ENCODE measurements at regions not wholly inside any gene's neighbourhood (a gene's known extent, or its start where the extent isn't known, plus 50 kb on each side); places are given as distances from the start of the nearest gene placed in this dataset.

- Histone ChIP-seq H3K36me3 (replicated peaks; ENCODE audit: insufficient read depth, low read length) (no peaks in the 10 kb centered on the region), H2AFZ (ENCODE audit: low read length) (no peak overlapping the region), H3K9me3 (replicated peaks; ENCODE audit: insufficient read depth, low read length) (no peaks in the 10 kb centered on the region), H3K4me1 (ENCODE audit: low read length) (no peaks in the 10 kb centered on the region), H3K4me3 (ENCODE audit: low read length) (no peak overlapping the region), H3K79me2 (ENCODE audit: low read length) (no peaks in the 10 kb centered on the region), H3F3A (ENCODE audit: insufficient read depth, low read length) (no peaks in the 10 kb centered on the region), H3K27ac (ENCODE audit: low read length) (no peak overlapping the region), H3K9me2 (replicated peaks; ENCODE audit: insufficient read depth, low read length) (no peaks in the 10 kb centered on the region), H3K4me2 (ENCODE audit: low read depth, low read length) (no peak overlapping the region), H3K27me3 (replicated peaks; ENCODE audit: insufficient read depth, low read length) (no peaks in the 10 kb centered on the region), H4K20me1 (ENCODE audit: insufficient read depth, low read length) (no peaks in the 10 kb centered on the region), H3K9ac (ENCODE audit: low read length) (no peak overlapping the region)
- no peak for DNase-seq
- TF ChIP-seq EZH2 (optimal IDR thresholded peaks at IDR 0.05; ENCODE audit: low read depth, low read length) (no peak), CTCF (IDR thresholded peaks at IDR 0.05; ENCODE audit: low read length) (no peak), EZH2phosphoT487 (IDR thresholded peaks at IDR 0.05; ENCODE audit: low read length) (no peak)
Measured at GRCh38 chr7:69091521-69091920, 506.8 kb upstream of the AUTS2 start.

GRCh38 chr7:69095127-69095526, 503.1 kb upstream of the AUTS2 start:
- H3K36me3 ChIP-seq (replicated peaks; ENCODE audit: insufficient read depth, low read length): no peaks in the 10 kb centered on the region
- no peak overlapping the region for H3K4me3 ChIP-seq (ENCODE audit: low read length)

GRCh38 chr7:69095649-69096048, 502.6 kb upstream of the AUTS2 start:
- Histone ChIP-seq H3K4me3 (ENCODE audit: low read length) (no peak overlapping the region), H2AFZ (ENCODE audit: low read length) (no peak overlapping the region), H3K27me3 (replicated peaks; ENCODE audit: insufficient read depth, low read length) (no peaks in the 10 kb centered on the region), H3K9me2 (replicated peaks; ENCODE audit: insufficient read depth, low read length) (no peaks in the 10 kb centered on the region), H3K4me2 (ENCODE audit: low read depth, low read length) (no peak overlapping the region), H4K20me1 (ENCODE audit: insufficient read depth, low read length) (no peaks in the 10 kb centered on the region), H3K9me3 (replicated peaks; ENCODE audit: insufficient read depth, low read length) (no peaks in the 10 kb centered on the region), H3F3A (ENCODE audit: insufficient read depth, low read length) (no peaks in the 10 kb centered on the region), H3K9ac (ENCODE audit: low read length) (no peak overlapping the region), H3K4me1 (ENCODE audit: low read length) (no peaks in the 10 kb centered on the region), H3K36me3 (replicated peaks; ENCODE audit: insufficient read depth, low read length) (no peaks in the 10 kb centered on the region), H3K27ac (ENCODE audit: low read length) (no peak overlapping the region), H3K79me2 (ENCODE audit: low read length) (no peaks in the 10 kb centered on the region)
- TF ChIP-seq CTCF (IDR thresholded peaks at IDR 0.05; ENCODE audit: low read length) (no peak), EZH2phosphoT487 (IDR thresholded peaks at IDR 0.05; ENCODE audit: low read length) (no peak), EZH2 (optimal IDR thresholded peaks at IDR 0.05; ENCODE audit: low read depth, low read length) (no peak)
- no peak for DNase-seq

More at GRCh38 chr7:69095127-69095526, 503.1 kb upstream of the AUTS2 start:
- no peak for TF ChIP-seq EZH2 (optimal IDR thresholded peaks at IDR 0.05; ENCODE audit: low read depth, low read length)
- TF ChIP-seq EZH2phosphoT487 (IDR thresholded peaks at IDR 0.05; ENCODE audit: low read length): no peak
- no peak for TF ChIP-seq CTCF (IDR thresholded peaks at IDR 0.05; ENCODE audit: low read length)
- no peaks in the 10 kb centered on the region for H4K20me1 ChIP-seq (ENCODE audit: insufficient read depth, low read length)
- H3K4me2 ChIP-seq (ENCODE audit: low read depth, low read length): no peak overlapping the region
- H3K27me3 ChIP-seq (replicated peaks; ENCODE audit: insufficient read depth, low read length): no peaks in the 10 kb centered on the region
- H3K79me2 ChIP-seq (ENCODE audit: low read length): no peaks in the 10 kb centered on the region
- no peak overlapping the region for H3K27ac ChIP-seq (ENCODE audit: low read length)
- no peaks in the 10 kb centered on the region for H3K9me3 ChIP-seq (replicated peaks; ENCODE audit: insufficient read depth, low read length)
- no peaks in the 10 kb centered on the region for H3K4me1 ChIP-seq (ENCODE audit: low read length)
- no peak overlapping the region for H3K9ac ChIP-seq (ENCODE audit: low read length)
- no peak for DNase-seq
- H3K9me2 ChIP-seq (replicated peaks; ENCODE audit: insufficient read depth, low read length): no peaks in the 10 kb centered on the region
- H3F3A ChIP-seq (ENCODE audit: insufficient read depth, low read length): no peaks in the 10 kb centered on the region
- H2AFZ ChIP-seq (ENCODE audit: low read length): no peak overlapping the region
